Fibroblast of the conjunctiva (primary cell): ENCODE measurements at regions not wholly inside any gene's neighbourhood (a gene's known extent, or its start where the extent isn't known, plus 50 kb on each side); places are given as distances from the start of the nearest gene placed in this dataset.

Experiments used
- DNase-seq: peaks from one replicate; pipeline ENCODE4 v3.0.0-alpha.2; 2010; ENCODE audit warnings: low read depth

GRCh38 chr2:107222466-107222865, 336.5 kb upstream of the ST6GAL2 start:
- no peak for DNase-seq

DNA sequence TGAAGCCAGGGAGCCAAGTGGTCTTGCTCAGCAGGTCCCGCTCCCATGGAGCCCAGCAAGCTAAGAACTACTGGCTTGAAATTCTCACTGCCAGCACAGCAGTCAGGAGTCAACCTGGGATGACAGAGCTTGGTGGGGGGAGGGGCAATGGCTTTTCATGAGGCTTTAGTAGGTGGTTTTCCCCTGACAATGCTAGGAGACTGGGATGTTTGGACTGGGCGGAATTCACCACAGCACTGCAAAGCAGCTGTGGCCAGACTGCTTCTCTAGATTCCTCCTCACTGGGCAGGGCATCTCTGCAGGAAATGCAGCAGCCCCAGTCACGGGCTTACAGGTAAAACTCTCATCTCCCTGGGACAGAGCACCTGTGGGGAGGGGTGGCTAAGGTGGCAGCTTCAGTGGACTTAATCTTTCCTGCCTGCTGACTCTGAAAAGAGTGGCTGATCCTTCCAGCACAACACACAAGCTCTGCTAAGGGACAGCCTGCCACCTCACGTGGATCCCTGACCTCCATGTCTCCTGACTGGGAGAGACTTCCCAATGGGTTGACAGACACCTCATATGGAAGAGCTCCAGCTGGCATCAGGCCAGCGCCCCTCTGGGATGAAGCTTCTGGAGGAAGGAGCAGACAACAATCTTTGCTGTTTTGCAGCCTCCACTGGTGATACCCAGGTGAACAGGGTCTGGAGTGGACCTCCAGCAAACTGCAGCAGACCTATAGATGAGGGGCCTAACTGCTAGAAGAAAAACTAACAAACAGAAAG, 349.7 kb upstream of the ST6GAL2 start:
- DNase-seq: no peak

DNA sequence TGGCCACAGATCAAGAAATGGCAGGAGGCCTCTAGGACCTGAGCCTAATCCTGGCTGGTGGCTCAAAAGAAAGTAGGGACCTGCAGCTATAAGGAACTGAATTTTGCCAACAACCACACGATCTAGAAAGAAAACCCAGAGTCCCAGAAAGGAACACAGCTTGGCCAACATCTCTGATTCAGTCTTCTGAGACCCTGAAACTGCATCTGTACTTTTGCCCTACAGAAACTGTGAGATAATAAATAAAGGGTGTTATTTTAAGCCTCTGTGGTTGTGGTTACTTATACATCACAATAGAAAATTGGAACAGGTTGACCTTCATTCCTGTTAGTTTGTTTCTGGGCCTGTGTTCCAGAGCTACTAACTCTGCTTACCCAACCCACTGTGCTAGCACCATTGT, 356.8 kb upstream of the ST6GAL2 start:
- no peak for DNase-seq

DNA sequence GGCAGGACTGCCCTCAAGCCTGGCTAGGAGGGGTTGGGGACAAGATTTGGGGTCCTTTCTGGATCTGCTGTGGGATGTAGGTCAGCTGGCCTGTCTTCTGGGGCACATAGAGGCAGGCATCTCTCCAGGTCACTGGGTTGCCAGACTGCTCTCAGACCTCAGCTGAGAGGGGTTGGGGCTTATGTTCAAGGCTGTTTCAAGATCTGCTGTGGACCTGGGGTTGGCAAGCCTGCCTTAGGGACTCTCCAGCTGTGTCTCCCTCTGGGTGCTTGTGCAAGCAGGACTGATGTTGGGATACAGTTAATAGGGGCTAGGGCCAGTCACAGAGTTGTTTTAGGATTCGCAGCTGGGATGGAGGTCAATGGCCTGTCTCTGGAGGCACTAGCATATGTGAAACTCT, 363.0 kb upstream of the ST6GAL2 start:
- DNase-seq: no peak

- no peak for DNase-seq
Observed at GRCh38 chr2:107255744-107256143, 369.8 kb upstream of the ST6GAL2 start.

- no peak for DNase-seq
Observed at GRCh38 chr2:107258531-107259407, 372.8 kb upstream of the ST6GAL2 start.

- DNase-seq: no peak
Observed at GRCh38 chr2:107259408-107260195, 373.6 kb upstream of the ST6GAL2 start.

DNA sequence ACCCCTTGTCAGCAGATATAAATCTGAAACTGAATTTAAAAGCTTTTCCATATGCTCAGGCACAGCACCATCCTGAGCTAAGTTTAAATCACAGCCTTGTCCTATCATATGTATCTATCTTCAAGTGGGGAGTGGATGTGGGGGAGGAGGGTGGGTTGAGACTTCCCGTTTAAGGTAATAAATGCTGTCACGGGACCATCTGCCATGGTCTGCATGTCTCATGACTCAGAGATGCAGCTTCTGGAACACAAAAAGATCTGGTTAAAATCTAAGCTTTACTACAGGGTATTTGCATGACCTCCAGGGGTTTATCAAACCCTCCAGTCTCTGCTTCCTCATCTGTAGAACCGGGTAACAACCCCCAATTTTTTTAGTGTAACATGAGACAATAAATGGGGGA, 377.7 kb upstream of the ST6GAL2 start:
- no peak for DNase-seq

DNA sequence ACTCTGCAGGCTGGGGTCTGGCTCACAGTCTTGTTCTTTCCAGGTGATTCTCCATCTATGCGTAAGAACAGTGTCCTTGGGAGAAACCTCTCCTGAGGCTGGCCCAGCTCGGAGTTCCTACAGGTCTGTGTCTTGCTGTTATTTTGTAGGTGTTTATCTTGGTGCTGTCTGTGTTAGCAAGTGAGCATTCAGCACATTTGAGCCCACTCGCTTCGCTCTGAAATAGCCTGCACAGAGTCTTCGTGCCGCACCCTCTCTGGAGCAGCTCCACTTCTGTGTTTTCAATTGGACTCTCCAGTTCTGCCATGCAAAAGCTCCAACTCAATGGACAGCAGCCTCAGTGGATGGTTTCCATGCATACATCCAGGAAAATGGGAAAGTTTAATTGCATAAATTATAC, 378.2 kb upstream of the ST6GAL2 start:
- DNase-seq: no peak

- DNase-seq: no peak
Observed at GRCh38 chr2:107266555-107266954, 380.6 kb upstream of the ST6GAL2 start.

DNA sequence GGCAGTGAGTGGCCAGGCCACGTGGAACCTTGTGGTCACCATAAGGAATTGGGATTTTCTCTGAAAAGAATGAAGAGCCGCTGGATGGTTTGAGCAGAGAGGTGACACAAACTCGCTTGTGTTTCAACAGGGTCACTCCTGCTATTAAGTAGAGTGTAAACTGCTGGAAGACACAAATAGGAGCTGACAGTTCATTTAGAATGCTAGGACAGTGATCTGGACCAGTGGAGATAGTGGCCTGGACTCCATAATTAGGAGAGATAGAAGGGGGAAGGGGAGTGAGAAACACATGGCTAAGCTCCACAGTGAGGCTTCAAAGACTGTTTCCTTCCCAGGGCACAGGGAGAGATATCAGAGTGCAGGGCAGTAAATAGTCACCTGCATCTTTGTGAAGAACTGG, 381.1 kb upstream of the ST6GAL2 start:
- no peak for DNase-seq

DNA sequence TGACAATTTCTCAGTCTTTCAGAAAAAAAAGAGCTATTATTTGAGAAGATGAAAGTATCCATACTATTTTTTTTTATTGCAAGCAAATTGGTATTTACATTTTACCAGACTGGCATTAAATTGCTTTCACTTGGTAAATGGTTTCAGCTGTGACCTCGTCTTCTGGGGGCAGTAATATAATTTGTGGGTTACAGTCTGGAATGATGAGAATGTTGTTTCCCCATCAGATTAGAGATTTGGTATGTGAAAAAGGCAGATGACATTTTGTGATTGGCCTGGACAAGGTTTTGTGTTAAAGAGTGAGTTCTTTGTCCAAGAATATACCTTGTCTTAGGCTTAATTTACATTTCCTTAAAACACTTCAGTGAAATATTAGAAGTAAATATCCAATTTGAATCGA, 390.1 kb upstream of the ST6GAL2 start:
- DNase-seq: no peak

- no peak for DNase-seq
Observed at GRCh38 chr2:107278672-107279071, 392.7 kb upstream of the ST6GAL2 start.

DNA sequence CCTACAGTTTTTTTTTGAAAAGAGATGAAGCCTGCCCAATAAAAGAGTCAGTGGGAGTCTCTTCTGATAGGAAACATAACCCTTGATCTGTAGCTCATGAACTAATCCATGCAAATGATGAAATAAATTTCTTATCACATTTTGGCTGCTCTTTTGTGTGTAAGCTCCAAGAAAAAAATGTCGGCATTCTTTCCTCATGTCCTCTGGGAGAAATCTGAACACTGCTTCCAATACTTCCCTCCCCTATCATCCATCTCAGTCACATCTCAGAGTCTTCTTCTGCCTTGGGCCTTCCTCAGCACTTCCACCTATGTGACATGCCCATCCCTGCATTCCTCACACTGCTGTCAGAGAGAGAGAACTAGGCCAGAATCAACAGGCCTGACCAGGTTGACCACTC, 395.7 kb upstream of the ST6GAL2 start:
- no peak for DNase-seq

GRCh38 chr2:107282135-107282534, 396.2 kb upstream of the ST6GAL2 start:
- DNase-seq: no peak

GRCh38 chr2:107285621-107286299, 399.8 kb upstream of the ST6GAL2 start:
- no peak for DNase-seq

GRCh38 chr2:107290041-107290440, 404.1 kb upstream of the ST6GAL2 start:
- DNase-seq: no peak

- peak; percentile 8 for DNase-seq
Observed at GRCh38 chr2:107303964-107304363, 418.0 kb upstream of the ST6GAL2 start.

DNA sequence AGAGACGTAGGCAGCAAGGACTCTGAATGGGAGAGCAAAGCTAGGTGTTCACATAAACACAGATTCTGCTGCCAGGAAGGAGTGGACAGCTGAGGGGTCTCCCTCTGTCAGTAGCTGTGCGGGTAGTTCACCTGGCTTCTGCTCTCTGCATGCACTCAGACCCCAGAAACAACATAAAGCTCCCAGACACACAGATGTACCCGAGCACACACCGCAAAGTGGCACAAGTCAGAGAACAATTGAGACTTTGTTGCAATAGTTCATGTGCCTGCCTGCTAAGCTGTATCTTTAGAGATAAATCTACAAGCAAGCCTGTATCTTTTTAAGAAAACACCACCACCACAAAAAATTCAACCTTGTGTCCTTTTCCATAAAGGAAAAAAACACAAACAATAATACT, 420.0 kb upstream of the ST6GAL2 start:
- DNase-seq: no peak

- no peak for DNase-seq
Observed at GRCh38 chr2:107306881-107307280, 420.9 kb upstream of the ST6GAL2 start.

DNA sequence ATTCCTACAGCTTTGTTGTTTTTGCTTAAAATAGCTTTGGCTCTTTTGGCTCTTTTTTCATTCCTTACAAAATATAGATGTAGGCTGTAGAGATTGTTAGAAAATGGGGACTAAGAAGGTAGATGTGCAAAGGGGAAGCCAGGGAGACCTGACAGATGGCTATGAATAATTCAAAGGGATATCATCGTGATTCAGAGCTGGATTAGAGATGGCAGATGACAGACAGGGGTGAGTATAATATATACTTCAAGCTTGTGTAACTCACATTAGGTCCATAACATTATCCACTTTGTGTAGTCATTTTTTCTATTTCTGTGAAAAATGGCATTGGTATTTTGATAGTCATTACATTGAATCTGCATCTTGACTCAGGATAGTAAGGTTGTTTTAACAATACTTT, 422.9 kb upstream of the ST6GAL2 start:
- no peak for DNase-seq

DNA sequence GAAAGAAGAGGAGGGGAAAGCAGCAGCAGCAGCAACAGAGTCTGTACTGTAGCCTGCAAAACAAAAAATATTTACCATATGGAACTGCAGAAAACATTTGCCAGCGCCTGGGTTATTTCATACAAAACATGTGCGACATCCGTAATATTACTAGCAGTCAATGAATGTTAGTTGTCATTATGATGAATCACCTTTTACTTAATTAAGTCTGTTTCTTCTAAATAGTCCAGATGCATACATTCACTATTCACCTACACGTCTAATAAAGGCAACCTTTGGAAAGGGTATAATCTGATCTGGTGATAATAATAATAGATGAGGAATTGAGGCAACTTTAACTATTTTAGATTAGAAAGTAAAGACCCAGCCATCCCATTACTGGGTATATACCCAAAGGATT, 426.3 kb upstream of the ST6GAL2 start:
- no peak for DNase-seq
